ENCODE measurements at regions not wholly inside any gene's neighbourhood (a gene's known extent, or its start where the extent isn't known, plus 50 kb on each side); places are given as distances from the start of the nearest gene placed in this dataset.
"Not testable (repeated sequence)": the region's sequence is repeated elsewhere in the genome, so short reads cannot be mapped to it uniquely, and the experiment has no call there.

DNA sequence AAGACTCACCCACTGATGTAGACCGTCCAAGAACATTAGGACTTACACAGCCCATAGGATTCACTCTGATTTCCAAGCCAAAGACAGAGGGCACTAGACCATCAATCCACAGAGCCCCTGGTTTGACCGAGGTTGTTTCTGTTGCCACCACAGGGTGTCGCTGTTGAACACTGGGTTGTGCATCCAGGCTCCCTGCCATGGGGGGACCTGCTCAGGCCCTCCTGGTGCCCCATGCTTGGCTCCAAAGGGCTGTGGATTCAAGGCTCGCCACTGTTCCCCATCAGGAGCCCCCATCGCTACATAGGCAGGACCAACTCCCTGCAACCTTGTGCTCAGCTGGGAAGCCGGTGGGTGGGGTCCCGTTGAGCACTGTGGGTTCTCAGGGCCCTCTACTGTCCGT is 128.0 kb upstream of the ANO1 start:
- no peak for FAIRE-seq
- TF ChIP-seq POLR2AphosphoS5 (IDR thresholded peaks at IDR 0.05; ENCODE audit: low read depth, low read length) (no peak), TAF1 (IDR thresholded peaks at IDR 0.05; ENCODE audit: borderline replicate concordance, low read depth, low read length) (no peak), POLR2A (IDR thresholded peaks at IDR 0.05; ENCODE audit: low read depth, low read length) (no peak)
- DNase-seq (ENCODE audit: insufficient read length) = no peak

DNA sequence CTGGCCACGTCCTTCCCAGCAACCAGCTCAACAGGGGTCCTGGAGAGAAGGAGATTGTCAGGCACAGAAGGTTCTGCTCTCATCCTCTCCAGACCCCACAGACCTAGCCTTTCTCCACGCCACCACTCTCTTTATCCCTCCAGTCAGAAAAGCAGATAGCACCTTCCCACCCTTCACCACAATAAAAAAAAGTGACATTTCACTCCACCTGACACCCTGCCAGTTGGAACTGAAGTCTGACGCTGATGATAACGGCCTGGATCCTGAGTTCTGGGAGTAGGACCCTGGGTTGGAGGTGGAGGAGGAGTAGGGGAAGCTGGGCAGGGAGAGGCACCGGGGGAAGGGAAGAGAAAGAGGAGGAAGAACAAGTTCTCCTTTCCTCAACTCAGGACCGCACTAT is 127.5 kb upstream of the ANO1 start:
- DNase-seq (ENCODE audit: insufficient read length) (no peak), FAIRE-seq (no peak)
- TF ChIP-seq TAF1 (IDR thresholded peaks at IDR 0.05; ENCODE audit: borderline replicate concordance, low read depth, low read length) (no peak), POLR2AphosphoS5 (IDR thresholded peaks at IDR 0.05; ENCODE audit: low read depth, low read length) (no peak), POLR2A (IDR thresholded peaks at IDR 0.05; ENCODE audit: low read depth, low read length) (no peak)

- TF ChIP-seq TAF1 (IDR thresholded peaks at IDR 0.05; ENCODE audit: borderline replicate concordance, low read depth, low read length) = no peak
- TF ChIP-seq POLR2AphosphoS5 (IDR thresholded peaks at IDR 0.05; ENCODE audit: low read depth, low read length) = no peak
- TF ChIP-seq POLR2A (IDR thresholded peaks at IDR 0.05; ENCODE audit: low read depth, low read length) = no peak
- DNase-seq (ENCODE audit: insufficient read length) (no peak), FAIRE-seq (no peak)
Observed at GRCh38 chr11:69951821-69952220, 126.3 kb upstream of the ANO1 start.

GRCh38 chr11:69952229-69952975 is 125.7 kb upstream of the ANO1 start:
- not testable (repeated sequence) for FAIRE-seq; DNase-seq (ENCODE audit: insufficient read length)

GRCh38 chr11:69953356-69953755 is 124.8 kb upstream of the ANO1 start:
- no peak for FAIRE-seq
- no peak for DNase-seq (ENCODE audit: insufficient read length)
- TF ChIP-seq POLR2AphosphoS5 (IDR thresholded peaks at IDR 0.05; ENCODE audit: low read depth, low read length) (no peak), TAF1 (IDR thresholded peaks at IDR 0.05; ENCODE audit: borderline replicate concordance, low read depth, low read length) (no peak), POLR2A (IDR thresholded peaks at IDR 0.05; ENCODE audit: low read depth, low read length) (no peak)

GRCh38 chr11:69954756-69955155 is 123.4 kb upstream of the ANO1 start:
- FAIRE-seq = no peak
- TF ChIP-seq TAF1 (IDR thresholded peaks at IDR 0.05; ENCODE audit: borderline replicate concordance, low read depth, low read length) (no peak), POLR2A (IDR thresholded peaks at IDR 0.05; ENCODE audit: low read depth, low read length) (no peak), POLR2AphosphoS5 (IDR thresholded peaks at IDR 0.05; ENCODE audit: low read depth, low read length) (no peak)

DNA sequence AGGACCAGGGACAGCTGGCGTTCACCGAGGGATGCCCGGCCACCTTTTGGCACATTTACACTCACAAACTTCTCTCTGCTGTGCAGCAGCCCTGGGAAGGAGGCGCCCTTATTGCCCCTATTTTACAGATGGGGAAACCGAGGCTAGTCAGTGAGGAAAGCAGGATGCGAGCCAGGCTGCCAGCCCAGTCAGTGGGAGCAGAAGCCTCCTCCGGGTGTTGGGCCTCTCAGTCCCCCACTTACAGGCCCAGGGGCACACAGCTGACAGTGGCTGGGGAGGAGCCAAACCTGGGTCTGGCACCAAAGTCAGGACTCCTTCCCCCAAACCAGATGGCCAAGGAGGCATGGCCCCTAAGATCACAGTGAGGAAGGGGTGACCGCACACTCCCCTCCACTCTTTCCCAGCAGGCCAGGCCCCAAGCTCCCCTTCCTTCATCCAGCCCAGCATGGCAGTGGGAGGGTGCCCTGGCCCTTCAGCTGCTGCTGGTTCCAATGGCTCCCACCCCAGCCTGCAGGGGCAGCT is 121.4 kb upstream of the ANO1 start:
- TF ChIP-seq TAF1 (IDR thresholded peaks at IDR 0.05; ENCODE audit: borderline replicate concordance, low read depth, low read length) (no peak), POLR2AphosphoS5 (IDR thresholded peaks at IDR 0.05; ENCODE audit: low read depth, low read length) (no peak), POLR2A (IDR thresholded peaks at IDR 0.05; ENCODE audit: low read depth, low read length) (no peak)
- no peak for DNase-seq (ENCODE audit: insufficient read length)
- FAIRE-seq = no peak

More at GRCh38 chr11:69954756-69955155, 123.4 kb upstream of the ANO1 start:
- DNase-seq (ENCODE audit: insufficient read length) = no peak

GRCh38 chr11:69957849-69958248 is 120.3 kb upstream of the ANO1 start:
- no peak for FAIRE-seq
- no peak for DNase-seq (ENCODE audit: insufficient read length)
- no peak for TF ChIP-seq POLR2AphosphoS5 (IDR thresholded peaks at IDR 0.05; ENCODE audit: low read depth, low read length)
- no peak for TF ChIP-seq TAF1 (IDR thresholded peaks at IDR 0.05; ENCODE audit: borderline replicate concordance, low read depth, low read length)
- no peak for TF ChIP-seq POLR2A (IDR thresholded peaks at IDR 0.05; ENCODE audit: low read depth, low read length)

GRCh38 chr11:69958308-69958707 is 119.8 kb upstream of the ANO1 start:
- FAIRE-seq (no peak), DNase-seq (ENCODE audit: insufficient read length) (no peak)
- TF ChIP-seq POLR2A (IDR thresholded peaks at IDR 0.05; ENCODE audit: low read depth, low read length) (no peak), POLR2AphosphoS5 (IDR thresholded peaks at IDR 0.05; ENCODE audit: low read depth, low read length) (no peak), TAF1 (IDR thresholded peaks at IDR 0.05; ENCODE audit: borderline replicate concordance, low read depth, low read length) (no peak)

GRCh38 chr11:69959461-69959860 is 118.7 kb upstream of the ANO1 start:
- DNase-seq (ENCODE audit: insufficient read length) (no peak), FAIRE-seq (no peak)
- TF ChIP-seq POLR2A (IDR thresholded peaks at IDR 0.05; ENCODE audit: low read depth, low read length) (no peak), POLR2AphosphoS5 (IDR thresholded peaks at IDR 0.05; ENCODE audit: low read depth, low read length) (no peak), TAF1 (IDR thresholded peaks at IDR 0.05; ENCODE audit: borderline replicate concordance, low read depth, low read length) (no peak)

DNA sequence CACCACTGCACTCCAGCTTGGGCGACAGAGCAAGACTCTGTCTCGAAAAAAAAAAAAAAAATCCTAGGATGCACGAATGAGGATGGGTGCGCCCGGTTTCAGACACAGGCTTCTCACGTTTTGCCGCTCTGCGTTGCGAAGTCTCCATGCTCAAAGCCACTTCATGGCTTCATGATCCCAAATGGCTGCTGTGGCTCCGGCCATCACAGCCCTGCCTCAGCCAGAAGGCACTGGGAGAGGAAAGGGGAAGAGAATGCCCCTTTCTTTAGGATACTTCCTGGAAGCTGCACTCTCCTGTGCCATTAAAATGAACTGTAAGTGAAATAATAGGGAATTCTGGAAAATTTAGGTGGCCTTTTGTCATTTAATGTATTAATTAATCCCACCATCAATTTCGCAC is 116.4 kb upstream of the ANO1 start:
- TF ChIP-seq POLR2AphosphoS5 (IDR thresholded peaks at IDR 0.05; ENCODE audit: low read depth, low read length) (no peak), POLR2A (IDR thresholded peaks at IDR 0.05; ENCODE audit: low read depth, low read length) (no peak), TAF1 (IDR thresholded peaks at IDR 0.05; ENCODE audit: borderline replicate concordance, low read depth, low read length) (no peak)
- DNase-seq (ENCODE audit: insufficient read length) = no peak
- no peak for FAIRE-seq

DNA sequence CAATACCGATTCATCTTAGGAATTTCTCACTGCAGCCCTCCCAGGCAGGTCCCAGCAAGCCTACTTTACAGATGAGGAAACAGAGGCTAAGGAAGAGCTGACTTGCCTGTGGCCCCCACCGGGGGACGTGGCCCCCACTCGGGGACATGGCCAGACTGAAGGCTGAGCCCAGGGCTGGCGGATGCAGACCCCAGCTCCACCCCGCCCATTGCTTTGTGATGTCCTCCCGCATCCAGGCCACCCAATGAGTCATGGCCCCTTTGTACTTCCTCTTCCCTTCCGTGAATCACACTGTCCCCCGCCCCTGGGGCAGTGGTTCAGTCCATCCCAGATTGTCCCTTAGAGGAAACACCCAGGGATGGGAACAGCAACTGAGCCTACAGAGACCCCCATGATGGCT is 116.0 kb upstream of the ANO1 start:
- DNase-seq (ENCODE audit: insufficient read length) = no peak
- TF ChIP-seq POLR2AphosphoS5 (IDR thresholded peaks at IDR 0.05; ENCODE audit: low read depth, low read length) = no peak
- TF ChIP-seq TAF1 (IDR thresholded peaks at IDR 0.05; ENCODE audit: borderline replicate concordance, low read depth, low read length) = no peak
- TF ChIP-seq POLR2A (IDR thresholded peaks at IDR 0.05; ENCODE audit: low read depth, low read length) = no peak
- FAIRE-seq = no peak
